ENCODE measurements at regions not wholly inside any gene's neighbourhood (a gene's known extent, or its start where the extent isn't known, plus 50 kb on each side); places are given as distances from the start of the nearest gene placed in this dataset.

- no peak for TF ChIP-seq CTCF (conservative IDR thresholded peaks at IDR 0.05 in 1 of 2, IDR thresholded peaks at IDR 0.05 in 1 of 2; ENCODE audit: low read depth in 1 of 2, low read length in 2 of 2)
- TF ChIP-seq EZH2 (IDR thresholded peaks at IDR 0.05; ENCODE audit: low read length, missing control alignments), result no peak
Measured at GRCh38 chr7:25543798-25544197, 315.5 kb upstream of the NPVF start.
